Body of pancreas (tissue), 4 donors: ENCODE measurements at regions not wholly inside any gene's neighbourhood (a gene's known extent, or its start where the extent isn't known, plus 50 kb on each side); places are given as distances from the start of the nearest gene placed in this dataset.

Experiments
- CTCF ChIP-seq, 7 experiments: fragments of 450-650 bp in 4 of 7; fragments of 200-600 bp in 3 of 7; sonication (generic) in 3 of 7; IDR thresholded peaks; one replicate each; pipeline ENCODE4 v1.5.1; 2016 to 2019; ENCODE audit warnings: antibody characterized with exemption in 7 of 7
- POLR2A ChIP-seq, 3 donors: fragments of 450-650 bp; IDR thresholded peaks; one replicate each; pipeline ENCODE4 v1.6.1; 2016; ENCODE audit warnings: antibody characterized with exemption in 3 of 3, mild to moderate bottlenecking in 2 of 3

GRCh38 chr22:49305214-49305965 lies 522.3 kb downstream of the BRD1 start:
- TF ChIP-seq CTCF (IDR thresholded peaks at IDR 0.05): peak; percentile 81 to 97 (median 91)
- TF ChIP-seq POLR2A (IDR thresholded peaks at IDR 0.05): no peak
